ENCODE measurements at regions not wholly inside any gene's neighbourhood (a gene's known extent, or its start where the extent isn't known, plus 50 kb on each side); places are given as distances from the start of the nearest gene placed in this dataset.
"Not testable (repeated sequence)": the region's sequence is repeated elsewhere in the genome, so short reads cannot be mapped to it uniquely, and the experiment has no call there.

- no peak for DNase-seq (ENCODE audit: low spot score)
Measured at GRCh38 chr7:131802195-131802864, 245.9 kb upstream of the PODXL start.

DNA sequence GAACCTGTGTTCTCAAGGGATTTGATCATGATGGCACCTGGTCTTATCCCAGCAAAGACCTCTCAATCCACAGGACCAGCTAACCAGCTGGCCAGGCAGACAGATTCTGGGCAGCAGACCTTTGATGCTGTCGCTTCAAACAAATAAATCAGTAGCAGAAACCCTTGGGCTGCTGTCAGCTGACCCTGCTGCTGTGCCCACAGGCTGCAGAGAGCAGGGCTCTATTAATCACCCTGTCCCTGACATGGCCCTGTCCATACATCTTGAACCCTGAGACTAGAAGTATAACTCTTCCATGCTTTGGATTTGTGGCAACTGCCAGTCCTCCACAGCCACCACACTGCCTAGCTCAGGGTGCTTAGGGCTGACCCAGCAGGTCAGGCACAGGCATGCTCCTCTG, 244.1 kb upstream of the PODXL start:
- no peak for DNase-seq (ENCODE audit: low spot score)

DNA sequence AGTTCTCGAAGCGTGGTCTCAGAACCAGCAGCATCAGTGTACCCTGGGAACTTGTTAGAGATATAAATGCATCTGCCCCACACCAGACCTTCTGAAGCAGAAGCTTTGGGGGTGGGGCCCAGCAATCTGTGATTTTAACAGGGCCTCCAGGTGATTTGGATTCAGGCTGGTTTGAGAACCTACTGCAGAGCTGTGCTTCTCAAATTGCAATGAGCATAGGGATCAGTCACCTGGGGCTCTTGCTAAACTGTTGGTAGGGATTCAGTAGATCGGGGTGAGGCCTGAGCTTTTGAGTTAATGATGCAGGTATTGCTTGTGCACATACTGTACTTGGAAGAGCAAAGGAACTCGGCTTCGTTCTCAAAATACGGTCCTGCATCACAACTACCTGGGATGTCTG, 243.6 kb upstream of the PODXL start:
- DNase-seq (ENCODE audit: low spot score): no peak

DNA sequence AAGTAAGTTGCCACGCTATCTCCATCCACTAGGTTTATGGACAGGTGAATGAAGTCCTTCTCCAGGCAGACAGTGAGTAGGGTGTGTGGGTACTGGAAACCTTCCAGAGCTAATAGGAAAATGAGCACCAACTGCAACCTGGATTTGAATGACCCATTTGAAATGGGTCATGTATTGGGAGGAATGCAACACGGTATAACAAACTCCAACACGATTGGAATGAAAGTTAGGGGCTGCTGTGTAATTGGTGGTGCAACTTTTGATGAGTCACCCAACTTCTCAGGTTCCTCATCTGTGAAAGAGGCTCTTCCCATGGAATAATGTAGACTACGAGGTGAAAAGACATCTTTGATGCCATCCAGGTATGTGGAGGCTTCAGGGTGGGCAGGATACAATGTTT, 241.4 kb upstream of the PODXL start:
- DNase-seq (ENCODE audit: low spot score): no peak

- no peak for DNase-seq (ENCODE audit: low spot score)
Measured at GRCh38 chr7:131795400-131795799, 239.0 kb upstream of the PODXL start.

DNA sequence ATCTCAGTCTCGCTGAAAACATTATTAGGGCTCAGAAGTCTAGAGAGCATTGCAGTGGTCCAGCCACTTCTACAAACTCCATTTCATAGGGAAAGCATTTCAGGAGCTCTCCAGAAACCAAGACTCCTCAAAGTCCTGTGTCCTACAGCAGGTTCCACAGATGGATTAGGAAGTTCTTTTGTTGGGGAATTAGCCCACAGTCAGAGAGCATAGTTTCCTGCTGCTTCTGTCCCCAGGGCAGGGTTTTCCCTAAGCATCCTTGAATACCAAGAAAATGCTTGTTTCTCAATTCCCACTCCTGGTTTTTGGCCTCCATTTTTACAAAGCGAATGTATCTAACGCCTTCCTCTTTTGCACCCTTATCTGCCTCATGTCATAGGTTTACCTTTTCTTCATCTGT, 235.9 kb upstream of the PODXL start:
- no peak for DNase-seq (ENCODE audit: low spot score)

- no peak for DNase-seq (ENCODE audit: low spot score)
Measured at GRCh38 chr7:131787101-131787500, 230.7 kb upstream of the PODXL start.

GRCh38 chr7:131786204-131786603, 229.8 kb upstream of the PODXL start:
- DNase-seq (ENCODE audit: low spot score): no peak

DNA sequence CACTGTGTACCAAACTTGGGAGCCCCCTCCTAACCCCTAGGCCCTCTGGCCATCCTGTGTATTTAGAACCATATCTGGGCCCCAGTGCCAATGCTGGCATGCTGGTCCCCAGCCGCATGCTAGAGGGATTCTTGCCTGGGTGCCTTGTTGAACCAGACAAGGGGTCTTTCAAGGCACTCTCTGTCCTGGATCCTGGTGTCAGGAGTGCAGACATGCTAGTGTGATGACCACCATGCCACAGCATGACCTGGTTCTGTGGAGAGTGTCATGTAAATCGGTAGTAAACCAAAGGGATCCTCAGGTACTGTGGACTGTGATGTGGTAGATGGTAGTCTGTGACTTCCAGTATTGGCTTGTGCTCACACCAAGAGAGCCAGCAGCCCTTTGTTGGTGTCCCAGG, 222.2 kb upstream of the PODXL start:
- DNase-seq (ENCODE audit: low spot score): no peak

DNA sequence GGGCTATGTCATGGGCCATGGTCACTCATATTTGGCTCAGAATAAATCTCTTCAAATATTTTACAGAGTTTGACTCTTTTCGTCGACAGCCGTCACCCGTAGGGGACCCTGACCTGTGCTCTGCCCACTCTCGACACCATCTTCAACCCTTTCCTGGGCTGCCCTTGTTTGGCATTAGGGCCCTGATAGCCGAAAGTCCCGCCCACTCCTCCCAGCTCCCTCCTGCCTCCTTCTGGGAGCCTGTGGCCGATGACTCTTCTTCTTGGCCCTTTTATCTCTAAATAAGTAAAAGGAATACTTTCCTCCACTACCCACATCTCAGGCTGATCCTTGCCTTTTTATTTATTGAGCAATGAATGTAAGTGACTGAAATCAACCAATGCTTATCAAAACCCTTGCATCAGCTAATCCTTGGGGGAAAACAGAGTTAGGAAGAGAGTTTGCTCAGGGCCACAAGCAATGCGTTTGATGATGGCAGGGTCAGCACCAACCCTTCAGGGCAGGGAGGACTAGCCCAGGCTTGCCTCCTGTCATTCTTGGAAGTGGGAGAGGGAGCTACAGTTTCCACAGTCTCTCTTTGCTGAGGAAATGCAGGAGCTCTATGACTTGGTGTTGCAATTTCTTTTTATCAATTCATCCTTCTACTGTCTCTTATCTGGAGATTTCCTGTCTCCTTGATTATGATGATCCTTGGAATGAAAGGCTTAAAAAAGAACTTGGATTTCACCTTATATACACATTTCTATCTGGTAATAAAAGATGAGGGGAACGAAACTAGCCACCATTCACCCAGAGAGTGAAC, 218.2 kb upstream of the PODXL start:
- DNase-seq (ENCODE audit: low spot score): no peak

- no peak for DNase-seq (ENCODE audit: low spot score)
Measured at GRCh38 chr7:131773413-131773812, 217.0 kb upstream of the PODXL start.

DNA sequence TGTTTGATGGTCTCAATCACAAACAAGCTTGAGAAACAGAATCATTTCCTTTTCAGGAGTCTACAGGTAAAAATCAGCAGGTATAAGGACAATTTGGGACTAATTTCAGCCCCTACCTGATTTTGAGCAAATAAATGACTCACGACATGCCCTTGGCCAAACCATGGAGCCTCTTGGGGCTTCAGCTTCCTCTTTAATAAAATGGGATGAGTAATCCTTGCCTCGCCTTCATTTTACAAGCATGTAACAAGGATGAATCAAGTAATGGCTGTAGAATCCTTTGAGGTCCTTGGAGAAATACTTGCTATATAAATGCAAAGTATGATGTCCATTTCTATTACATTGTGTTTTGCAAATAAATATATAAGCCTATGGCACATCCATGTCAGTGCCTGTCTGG, 212.8 kb upstream of the PODXL start:
- DNase-seq (ENCODE audit: low spot score): peak; percentile 33

DNA sequence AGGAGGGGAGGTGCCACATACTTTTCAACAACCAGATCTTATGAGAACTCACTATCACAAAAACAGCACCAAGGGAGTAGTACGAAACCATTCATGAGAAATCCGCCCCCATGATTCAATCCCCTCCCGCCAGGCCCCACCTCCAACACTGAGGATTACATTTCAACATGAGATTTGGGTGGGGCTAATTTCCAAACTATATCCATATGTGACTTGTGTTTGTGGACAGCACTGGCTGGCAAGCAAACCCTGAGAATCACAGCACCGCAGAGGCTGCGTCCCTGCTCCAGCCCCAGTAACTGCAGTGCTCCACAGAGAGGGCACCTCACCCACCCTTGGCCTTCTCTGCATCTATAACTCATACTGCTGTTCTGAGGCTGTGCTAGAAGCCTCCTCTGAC, 211.2 kb upstream of the PODXL start:
- no peak for DNase-seq (ENCODE audit: low spot score)

GRCh38 chr7:131765575-131765974, 209.1 kb upstream of the PODXL start:
- DNase-seq (ENCODE audit: low spot score): no peak

DNA sequence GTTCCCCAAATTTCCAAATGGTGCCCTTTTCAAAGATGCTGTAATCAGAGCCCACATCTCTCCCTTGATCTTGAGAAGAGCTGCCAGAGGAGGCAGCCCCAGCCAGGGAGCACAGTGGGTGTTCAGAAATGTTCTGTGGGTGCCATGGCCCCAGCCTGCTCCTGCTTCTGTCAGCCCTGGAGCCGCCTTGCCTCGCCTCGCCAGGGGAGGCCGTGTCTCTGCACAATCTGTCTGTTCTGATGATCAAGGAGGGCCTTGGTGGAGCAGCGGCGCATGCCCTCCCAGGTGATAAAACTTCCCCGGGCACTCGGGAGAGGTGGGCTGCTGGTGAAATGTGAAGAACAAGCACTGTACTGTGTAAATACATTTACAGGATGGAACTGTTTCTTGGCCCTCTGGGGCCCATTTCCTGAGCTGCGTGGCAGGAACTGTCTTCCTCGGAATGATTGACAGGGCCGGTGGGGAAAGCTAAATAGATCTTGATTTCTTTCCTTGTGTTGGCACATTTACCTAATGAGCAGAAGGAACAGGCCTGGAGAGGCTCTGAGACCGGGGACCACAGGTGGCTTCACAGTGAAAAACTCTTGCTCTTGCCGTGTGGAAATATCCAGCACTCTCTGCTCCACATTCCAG, 207.8 kb upstream of the PODXL start:
- DNase-seq (ENCODE audit: low spot score): no peak

GRCh38 chr7:131762753-131763152, 206.3 kb upstream of the PODXL start:
- DNase-seq (ENCODE audit: low spot score): no peak

DNA sequence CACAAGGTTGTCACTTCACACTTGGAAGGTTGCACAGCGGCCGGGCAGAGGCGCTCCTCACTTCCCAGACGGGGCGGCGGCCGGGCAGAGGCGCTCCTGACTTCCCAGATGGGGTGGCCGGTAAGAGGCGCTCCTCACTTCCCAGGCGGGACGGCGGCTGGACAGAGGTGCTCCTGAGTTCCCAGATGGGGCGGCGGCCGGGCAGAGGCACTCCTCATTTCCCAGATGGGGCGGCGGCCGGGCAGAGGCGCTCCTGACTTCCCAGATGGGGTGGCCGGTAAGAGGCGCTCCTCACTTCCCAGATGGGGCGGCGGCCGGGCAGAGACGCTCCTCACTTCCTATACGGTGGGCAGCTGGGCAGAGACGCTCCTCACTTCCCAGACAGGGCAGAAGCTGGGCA, 199.4 kb upstream of the PODXL start:
- DNase-seq (ENCODE audit: low spot score): not testable (repeated sequence)

GRCh38 chr7:131753620-131754222, 197.3 kb upstream of the PODXL start:
- DNase-seq (ENCODE audit: low spot score): peak; percentile 31

GRCh38 chr7:131747658-131748232, 191.3 kb upstream of the PODXL start:
- DNase-seq (ENCODE audit: low spot score): no peak

GRCh38 chr7:131745390-131746248, 189.2 kb upstream of the PODXL start:
- peak; percentile 48 for DNase-seq (ENCODE audit: low spot score)

- DNase-seq (ENCODE audit: low spot score): no peak
Measured at GRCh38 chr7:131741446-131741845, 185.0 kb upstream of the PODXL start.
